ENCODE measurements at regions not wholly inside any gene's neighbourhood (a gene's known extent, or its start where the extent isn't known, plus 50 kb on each side); places are given as distances from the start of the nearest gene placed in this dataset.

- ChIA-PET POLR2A (ENCODE audit: low non-redundant PET) (no interaction called here), CTCF (no interaction called here)
- no peaks in the 10 kb centered on the region for H3K27me3 ChIP-seq (replicated peaks; ENCODE audit: insufficient read depth, low read depth, low read length, poor library complexity)
- intact Hi-C loops (cut with micrococcal nuclease; ENCODE audit: unreplicated experiment), result no loop called here
- DNase-seq (ENCODE audit: low spot score), result no peak
- no peak overlapping the region for H3K27ac ChIP-seq (ENCODE audit: low read depth, low read length, poor library complexity, severe bottlenecking)
- H3K4me1 ChIP-seq (ENCODE audit: insufficient read depth, low read length, poor library complexity, severe bottlenecking), result no peaks in the 10 kb centered on the region
- BruUV-seq (replicated peaks), result no TSS peak
- no peaks in the 10 kb centered on the region for H3K9me3 ChIP-seq (ENCODE audit: low read depth, low read length, poor library complexity, severe bottlenecking)
- TF ChIP-seq, protein P1, sequence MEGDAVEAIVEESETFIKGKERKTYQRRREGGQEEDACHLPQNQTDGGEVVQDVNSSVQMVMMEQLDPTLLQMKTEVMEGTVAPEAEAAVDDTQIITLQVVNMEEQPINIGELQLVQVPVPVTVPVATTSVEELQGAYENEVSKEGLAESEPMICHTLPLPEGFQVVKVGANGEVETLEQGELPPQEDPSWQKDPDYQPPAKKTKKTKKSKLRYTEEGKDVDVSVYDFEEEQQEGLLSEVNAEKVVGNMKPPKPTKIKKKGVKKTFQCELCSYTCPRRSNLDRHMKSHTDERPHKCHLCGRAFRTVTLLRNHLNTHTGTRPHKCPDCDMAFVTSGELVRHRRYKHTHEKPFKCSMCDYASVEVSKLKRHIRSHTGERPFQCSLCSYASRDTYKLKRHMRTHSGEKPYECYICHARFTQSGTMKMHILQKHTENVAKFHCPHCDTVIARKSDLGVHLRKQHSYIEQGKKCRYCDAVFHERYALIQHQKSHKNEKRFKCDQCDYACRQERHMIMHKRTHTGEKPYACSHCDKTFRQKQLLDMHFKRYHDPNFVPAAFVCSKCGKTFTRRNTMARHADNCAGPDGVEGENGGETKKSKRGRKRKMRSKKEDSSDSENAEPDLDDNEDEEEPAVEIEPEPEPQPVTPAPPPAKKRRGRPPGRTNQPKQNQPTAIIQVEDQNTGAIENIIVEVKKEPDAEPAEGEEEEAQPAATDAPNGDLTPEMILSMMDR (conservative IDR thresholded peaks at IDR 0.05; ENCODE audit: low read depth, low read length), result no peak
- TF ChIP-seq EZH2 (IDR thresholded peaks at IDR 0.05; ENCODE audit: borderline replicate concordance, low read depth, low read length, poor library complexity, severe bottlenecking), result no peak
- no peaks in the 10 kb centered on the region for H3K36me3 ChIP-seq (ENCODE audit: insufficient read depth, low read length, poor library complexity, severe bottlenecking)
- no peak overlapping the region for H3K4me3 ChIP-seq (ENCODE audit: low read depth, low read length, poor library complexity, severe bottlenecking)
Observed at GRCh38 chr4:179618966-179619365, 2176.7 kb upstream of the AGA start.

DNA sequence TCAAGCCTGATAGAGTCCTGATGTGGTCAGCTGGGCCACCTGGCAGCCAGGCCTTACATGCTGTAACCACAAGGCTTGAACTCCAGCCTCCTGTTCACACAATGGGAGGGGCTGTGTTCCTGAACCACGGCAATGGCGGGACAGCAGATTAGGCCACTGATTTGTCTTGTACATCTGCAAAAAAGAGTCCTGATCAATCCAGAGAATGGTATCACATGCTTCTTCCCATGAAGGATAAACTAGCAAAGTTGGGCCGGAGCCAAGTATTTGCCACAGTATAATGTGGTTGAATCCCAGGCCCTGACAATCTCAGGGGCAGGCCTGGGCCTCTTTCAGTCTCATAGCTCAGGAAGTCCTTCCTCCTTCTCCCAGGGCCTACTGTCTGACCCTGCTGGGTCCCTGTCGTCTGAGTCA, 2182.5 kb upstream of the AGA start:
- DNase-seq (ENCODE audit: low spot score), result peak; percentile 15
- H3K4me3 ChIP-seq (ENCODE audit: low read depth, low read length, poor library complexity, severe bottlenecking), result no peak overlapping the region
- no peak for TF ChIP-seq EZH2 (IDR thresholded peaks at IDR 0.05; ENCODE audit: borderline replicate concordance, low read depth, low read length, poor library complexity, severe bottlenecking)
- TF ChIP-seq, protein P1 (conservative IDR thresholded peaks at IDR 0.05; ENCODE audit: low read depth, low read length), result no peak
- H3K27me3 ChIP-seq (replicated peaks; ENCODE audit: insufficient read depth, low read depth, low read length, poor library complexity), result no peaks in the 10 kb centered on the region
- POLR2A ChIA-PET (ENCODE audit: low non-redundant PET), result no interaction called here
- no peaks in the 10 kb centered on the region for H3K36me3 ChIP-seq (ENCODE audit: insufficient read depth, low read length, poor library complexity, severe bottlenecking)
- intact Hi-C loops (cut with micrococcal nuclease; ENCODE audit: unreplicated experiment), result no loop called here
- no peaks in the 10 kb centered on the region for H3K4me1 ChIP-seq (ENCODE audit: insufficient read depth, low read length, poor library complexity, severe bottlenecking)
- no peaks in the 10 kb centered on the region for H3K9me3 ChIP-seq (ENCODE audit: low read depth, low read length, poor library complexity, severe bottlenecking)
- CTCF ChIA-PET, result no interaction called here
- BruUV-seq (replicated peaks), result no TSS peak
- H3K27ac ChIP-seq (ENCODE audit: low read depth, low read length, poor library complexity, severe bottlenecking), result no peak overlapping the region

GRCh38 chr4:179625406-179625805, 2183.2 kb upstream of the AGA start:
- Histone ChIP-seq H3K4me3 (ENCODE audit: low read depth, low read length, poor library complexity, severe bottlenecking) (no peak overlapping the region), H3K36me3 (ENCODE audit: insufficient read depth, low read length, poor library complexity, severe bottlenecking) (no peaks in the 10 kb centered on the region), H3K27ac (ENCODE audit: low read depth, low read length, poor library complexity, severe bottlenecking) (no peak overlapping the region), H3K27me3 (replicated peaks; ENCODE audit: insufficient read depth, low read depth, low read length, poor library complexity) (no peaks in the 10 kb centered on the region), H3K4me1 (ENCODE audit: insufficient read depth, low read length, poor library complexity, severe bottlenecking) (no peaks in the 10 kb centered on the region), H3K9me3 (ENCODE audit: low read depth, low read length, poor library complexity, severe bottlenecking) (no peaks in the 10 kb centered on the region)
- CTCF ChIA-PET, result no interaction called here
- intact Hi-C loops (cut with micrococcal nuclease; ENCODE audit: unreplicated experiment), result no loop called here
- TF ChIP-seq, protein P1 (conservative IDR thresholded peaks at IDR 0.05; ENCODE audit: low read depth, low read length), result no peak
- no peak for TF ChIP-seq EZH2 (IDR thresholded peaks at IDR 0.05; ENCODE audit: borderline replicate concordance, low read depth, low read length, poor library complexity, severe bottlenecking)
- POLR2A ChIA-PET (ENCODE audit: low non-redundant PET), result no interaction called here
- no peak for DNase-seq (ENCODE audit: low spot score)
- BruUV-seq (replicated peaks), result no TSS peak
